Esophagus muscularis mucosa (tissue), 4 donors: ENCODE measurements at regions not wholly inside any gene's neighbourhood (a gene's known extent, or its start where the extent isn't known, plus 50 kb on each side); places are given as distances from the start of the nearest gene placed in this dataset.

ENCODE experiments used
- DNase-seq: peaks from one replicate; pipeline ENCODE4 v3.0.0-alpha.2; 2017; ENCODE audit errors: extremely low spot score
- H3K27ac ChIP-seq, 4 donors: fragments of 200-600 bp; sonication (generic); replicated peaks in 1 of 4; 1 replicate in 3 of 4; 2 replicates in 1 of 4; pipeline ENCODE4 v1.5.1; 2016 to 2019; ENCODE audit warnings: mild to moderate bottlenecking in 1 of 4
- H3K27me3 ChIP-seq, 4 donors: fragments of 200-600 bp; sonication (generic); one replicate each; pipeline versions ENCODE4 v1.5.1 to v1.6.0; 2016 to 2019
- H3K36me3 ChIP-seq, 4 donors: fragments of 200-600 bp; sonication (generic); one replicate each; pipeline ENCODE4 v1.5.1; 2016 to 2019
- H3K4me1 ChIP-seq, 4 donors: fragments of 200-600 bp; sonication (generic); one replicate each; pipeline ENCODE4 v1.5.1; 2016 to 2019
- H3K4me3 ChIP-seq, 4 donors: fragments of 200-600 bp; sonication (generic); 1 replicate in 2 of 4; 2 replicates in 2 of 4; pipeline ENCODE4 v1.5.1; 2016 to 2019; ENCODE audit warnings: mild to moderate bottlenecking in 4 of 4, moderate library complexity in 1 of 4
- H3K9me3 ChIP-seq, 4 donors: fragments of 200-600 bp; sonication (generic); 1 replicate in 3 of 4; 2 replicates in 1 of 4; pipeline ENCODE4 v1.5.1; 2016 to 2019
- EP300 ChIP-seq: sonication (generic); formaldehyde crosslinking; IDR thresholded peaks from one replicate; pipeline ENCODE4 v1.6.1; 2017; ENCODE audit warnings: antibody characterized with exemption
- POLR2A ChIP-seq: fragments of 450-650 bp; IDR thresholded peaks from one replicate; pipeline ENCODE4 v1.6.1; 2017; ENCODE audit warnings: antibody characterized with exemption, moderate library complexity, mild to moderate bottlenecking, low read depth
- POLR2AphosphoS5 ChIP-seq, 2 donors: sonication (generic); formaldehyde crosslinking; IDR thresholded peaks; one replicate each; pipeline ENCODE4 v1.6.1; 2017; ENCODE audit warnings: antibody characterized with exemption in 2 of 2
- WGBS: methylation state at CpG from one replicate; pipeline ENCODE4 v1.1.5; 2018; 5-methylcytosine and 5-hydroxymethylcytosine counted together
- intact Hi-C: fragments of 100-400 bp; cut with DNase I; formaldehyde crosslinking; loops from one replicate; pipeline ENCODE4 v1.15.1; 2023
- TF ChIP-seq, protein P1 (sequence below), 3 experiments: fragments of 200-600 bp in 2 of 3; fragments of 450-650 bp in 1 of 3; sonication (generic) in 2 of 3; IDR thresholded peaks; one replicate each; pipeline ENCODE4 v1.5.1; 2017 to 2019; ENCODE audit warnings: antibody characterized with exemption in 3 of 3, mild to moderate bottlenecking in 2 of 3, moderate library complexity in 1 of 3

DNA sequence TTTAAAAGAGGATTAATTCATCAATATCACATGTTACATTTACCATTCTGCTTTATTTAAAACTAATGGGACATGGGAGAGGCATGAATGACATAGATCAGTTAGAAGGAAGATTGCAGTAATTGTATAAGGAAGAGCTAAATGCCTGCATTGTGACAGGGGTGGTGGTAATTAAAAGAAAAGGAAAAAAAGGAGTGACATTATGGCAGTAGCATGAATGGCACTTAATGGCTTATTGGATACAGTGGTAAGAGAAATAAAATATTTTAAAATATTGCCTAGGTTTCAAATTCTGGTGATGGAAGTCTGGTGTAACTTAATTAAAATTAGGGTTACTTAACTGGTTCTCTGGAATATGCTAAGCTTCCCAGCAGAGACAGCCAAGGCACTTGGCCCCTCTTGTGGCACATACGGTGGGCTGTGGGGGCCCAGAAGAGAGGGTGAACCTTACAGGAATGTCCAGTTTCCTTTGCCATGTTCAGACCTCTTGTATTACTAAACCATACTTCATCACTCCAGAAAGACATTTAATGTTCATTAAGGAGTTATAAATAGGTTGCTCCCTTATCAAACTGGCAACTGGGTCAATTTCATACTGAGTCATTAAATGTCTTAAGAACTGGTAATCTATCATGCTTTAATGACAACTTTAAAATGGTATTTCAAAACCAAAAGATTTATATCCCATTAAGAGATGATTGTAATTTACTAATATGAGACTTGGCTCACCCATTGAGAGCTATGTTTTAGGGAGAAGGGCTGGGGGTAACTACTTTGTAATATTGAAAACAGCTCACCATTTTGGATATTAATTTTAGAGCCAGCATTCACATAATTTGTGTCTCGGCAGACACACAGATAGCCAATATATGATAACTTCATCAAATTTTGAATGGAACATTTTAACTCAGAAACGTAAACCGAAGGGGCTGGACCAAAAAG, 798.9 kb upstream of the PIK3C3 start:
- H3K27me3 ChIP-seq = no peaks in the 10 kb centered on the region
- peaks cover 0 to 8% (median 0%) of the 10 kb centered on the region in 4 donors for H3K4me1 ChIP-seq
- no peak overlapping the region for H3K27ac ChIP-seq
- WGBS = 94% methylated on average over 4 of the region's 4 CpGs
- no peaks in the 10 kb centered on the region for H3K9me3 ChIP-seq
- DNase-seq = no peak
- H3K36me3 ChIP-seq = no peaks in the 10 kb centered on the region
- TF ChIP-seq POLR2A = no peak
- TF ChIP-seq, protein P1, sequence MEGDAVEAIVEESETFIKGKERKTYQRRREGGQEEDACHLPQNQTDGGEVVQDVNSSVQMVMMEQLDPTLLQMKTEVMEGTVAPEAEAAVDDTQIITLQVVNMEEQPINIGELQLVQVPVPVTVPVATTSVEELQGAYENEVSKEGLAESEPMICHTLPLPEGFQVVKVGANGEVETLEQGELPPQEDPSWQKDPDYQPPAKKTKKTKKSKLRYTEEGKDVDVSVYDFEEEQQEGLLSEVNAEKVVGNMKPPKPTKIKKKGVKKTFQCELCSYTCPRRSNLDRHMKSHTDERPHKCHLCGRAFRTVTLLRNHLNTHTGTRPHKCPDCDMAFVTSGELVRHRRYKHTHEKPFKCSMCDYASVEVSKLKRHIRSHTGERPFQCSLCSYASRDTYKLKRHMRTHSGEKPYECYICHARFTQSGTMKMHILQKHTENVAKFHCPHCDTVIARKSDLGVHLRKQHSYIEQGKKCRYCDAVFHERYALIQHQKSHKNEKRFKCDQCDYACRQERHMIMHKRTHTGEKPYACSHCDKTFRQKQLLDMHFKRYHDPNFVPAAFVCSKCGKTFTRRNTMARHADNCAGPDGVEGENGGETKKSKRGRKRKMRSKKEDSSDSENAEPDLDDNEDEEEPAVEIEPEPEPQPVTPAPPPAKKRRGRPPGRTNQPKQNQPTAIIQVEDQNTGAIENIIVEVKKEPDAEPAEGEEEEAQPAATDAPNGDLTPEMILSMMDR (IDR thresholded peaks at IDR 0.05) = no peak
- TF ChIP-seq EP300 = no peak
- TF ChIP-seq POLR2AphosphoS5 (IDR thresholded peaks at IDR 0.05) = no peak
- H3K4me3 ChIP-seq = no peak overlapping the region
- intact Hi-C loops = no loop called here

DNA sequence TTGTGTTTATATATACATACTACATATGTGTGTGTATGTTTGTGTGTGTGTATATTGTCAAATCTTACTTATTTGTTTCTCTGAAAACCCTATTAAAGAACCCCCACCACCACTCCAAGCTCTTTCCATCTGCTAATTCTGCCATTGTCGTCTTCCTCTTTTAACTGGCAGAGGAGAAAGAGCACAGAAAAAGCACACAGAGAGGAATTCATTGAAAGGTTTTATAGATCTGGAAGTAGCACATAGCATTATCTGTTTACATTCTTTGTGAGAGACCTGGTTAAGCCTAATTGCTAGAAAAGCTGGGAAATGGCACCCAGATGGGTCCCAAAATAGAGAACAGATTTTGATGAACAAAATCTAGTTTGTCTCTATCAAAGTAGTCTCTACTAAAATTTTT, 800.0 kb upstream of the PIK3C3 start:
- intact Hi-C loops = no loop called here
- Histone ChIP-seq H3K4me1 (peaks cover 0 to 8% (median 0%) of the 10 kb centered on the region in 4 donors), H3K4me3 (no peak overlapping the region), H3K9me3 (no peaks in the 10 kb centered on the region), H3K36me3 (no peaks in the 10 kb centered on the region), H3K27ac (no peak overlapping the region), H3K27me3 (no peaks in the 10 kb centered on the region)
- no peak for TF ChIP-seq POLR2A
- TF ChIP-seq EP300 = no peak
- TF ChIP-seq, protein P1 (IDR thresholded peaks at IDR 0.05) = no peak
- TF ChIP-seq POLR2AphosphoS5 (IDR thresholded peaks at IDR 0.05) = no peak
- no peak for DNase-seq
- WGBS = 94% methylated on average over 1 of the region's 1 CpG

DNA sequence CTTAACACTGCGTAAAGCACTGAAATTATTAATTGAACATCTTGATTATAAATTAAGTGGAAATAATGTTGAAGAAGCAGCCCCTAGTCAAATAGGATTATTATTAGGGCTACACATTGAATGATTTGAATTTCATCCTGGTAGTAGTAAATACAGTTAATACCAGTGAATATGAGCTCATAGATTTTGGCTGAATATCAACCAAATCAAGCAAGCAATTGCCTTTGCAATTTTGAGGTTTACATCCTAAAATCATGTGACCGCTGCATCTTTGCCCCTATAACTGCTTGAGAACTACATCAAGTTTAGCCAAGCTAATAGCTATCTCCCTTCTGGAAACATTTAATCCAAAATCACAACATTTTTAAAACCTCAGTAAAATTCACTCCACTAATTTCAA, 801.2 kb upstream of the PIK3C3 start:
- no peak overlapping the region for H3K27ac ChIP-seq
- DNase-seq = no peak
- peaks cover 0 to 8% (median 0%) of the 10 kb centered on the region in 4 donors for H3K4me1 ChIP-seq
- intact Hi-C loops = no loop called here
- 65% methylated on average over 2 of the region's 2 CpGs for WGBS
- TF ChIP-seq POLR2AphosphoS5 (IDR thresholded peaks at IDR 0.05) (no peak), EP300 (no peak), POLR2A (no peak)
- TF ChIP-seq, protein P1 (IDR thresholded peaks at IDR 0.05) = no peak
- no peaks in the 10 kb centered on the region for H3K36me3 ChIP-seq
- no peaks in the 10 kb centered on the region for H3K27me3 ChIP-seq
- no peaks in the 10 kb centered on the region for H3K9me3 ChIP-seq
- H3K4me3 ChIP-seq = no peak overlapping the region

- no peak overlapping the region for H3K4me3 ChIP-seq
- no peak for DNase-seq
- intact Hi-C loops = no loop called here
- no peak for TF ChIP-seq EP300
- no peaks in the 10 kb centered on the region for H3K36me3 ChIP-seq
- WGBS = 68% methylated on average over 2 of the region's 2 CpGs
- no peaks in the 10 kb centered on the region for H3K9me3 ChIP-seq
- no peaks in the 10 kb centered on the region for H3K27me3 ChIP-seq
- H3K27ac ChIP-seq = no peak overlapping the region
- peaks cover 0 to 8% (median 0%) of the 10 kb centered on the region in 4 donors for H3K4me1 ChIP-seq
Measured at GRCh38 chr18:41150316-41150715, 804.7 kb upstream of the PIK3C3 start.

DNA sequence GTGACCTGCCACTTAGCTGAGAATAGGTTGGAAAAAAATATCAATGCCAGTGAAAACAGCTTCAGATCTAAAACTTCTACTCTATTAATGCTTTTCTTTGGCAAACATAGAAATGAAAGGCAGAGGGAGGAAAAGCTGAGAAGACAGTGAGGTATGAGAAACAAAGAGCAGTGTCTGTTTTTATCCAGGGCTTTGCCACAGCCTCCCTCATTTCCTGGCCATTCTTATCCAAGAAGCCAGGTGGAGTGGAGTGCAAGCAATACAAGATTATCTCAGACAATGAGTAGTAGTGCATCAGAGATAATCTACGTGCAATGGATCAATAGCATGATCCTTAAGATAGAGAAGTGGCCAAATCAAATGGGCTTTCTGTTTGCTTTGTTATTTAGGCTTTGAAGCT, 808.7 kb upstream of the PIK3C3 start:
- Histone ChIP-seq H3K4me3 (no peak overlapping the region), H3K9me3 (no peaks in the 10 kb centered on the region), H3K36me3 (no peaks in the 10 kb centered on the region), H3K4me1 (no peaks in the 10 kb centered on the region), H3K27ac (no peak overlapping the region), H3K27me3 (no peaks in the 10 kb centered on the region)
- DNase-seq = no peak
- 90% methylated on average over 1 of the region's 1 CpG for WGBS
- no peak for TF ChIP-seq EP300
- TF ChIP-seq, protein P1 (IDR thresholded peaks at IDR 0.05) = no peak
- TF ChIP-seq POLR2A = no peak
- TF ChIP-seq POLR2AphosphoS5 (IDR thresholded peaks at IDR 0.05) = no peak
- intact Hi-C loops = no loop called here
